ENCODE measurements at regions not wholly inside any gene's neighbourhood (a gene's known extent, or its start where the extent isn't known, plus 50 kb on each side); places are given as distances from the start of the nearest gene placed in this dataset.

DNA sequence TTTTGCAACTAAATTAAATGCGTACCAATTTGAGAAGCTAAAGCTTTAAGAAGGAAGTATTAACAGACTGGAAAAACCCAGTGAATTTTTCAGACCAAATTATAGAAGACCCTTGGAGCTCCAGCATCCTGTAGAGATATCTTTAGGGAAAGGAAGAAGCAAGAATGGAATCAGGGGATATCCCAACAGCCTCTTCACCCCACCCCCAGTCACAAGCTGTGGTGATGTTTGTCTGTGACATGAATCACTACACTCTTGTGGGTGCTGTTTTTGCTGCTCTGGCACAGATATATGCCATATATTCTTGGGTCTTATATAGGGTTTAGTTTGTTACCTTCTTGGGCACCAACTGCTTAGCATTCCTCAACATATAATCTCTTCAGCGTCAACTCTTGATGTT, 78.5 kb upstream of the BCL6 start:
- no peaks in the 10 kb centered on the region for H3K36me3 ChIP-seq (ENCODE audit: control insufficient read depth in 1 of 2, insufficient read depth in 2 of 2, low read length in 2 of 2)
- H3K79me2 ChIP-seq (ENCODE audit: insufficient read depth, low read length): no peaks in the 10 kb centered on the region
- ATAC-seq (no peak), DNase-seq (ENCODE audit: low read depth, low spot score) (no peak)
- H4K20me1 ChIP-seq (ENCODE audit: insufficient read depth): no peaks in the 10 kb centered on the region
- no peak overlapping the region for H3K4me3 ChIP-seq (replicated peaks in 1 of 2; ENCODE audit: low read depth in 1 of 2, low read length in 2 of 2)
- H3K9ac ChIP-seq (ENCODE audit: low read length): no peak overlapping the region
- POLR2A ChIA-PET: no interaction called here
- CTCF ChIA-PET: no interaction called here
- TF ChIP-seq ELF1 (IDR thresholded peaks at IDR 0.05; ENCODE audit: borderline replicate concordance, low read depth): no peak
- TF ChIP-seq SRF (IDR thresholded peaks at IDR 0.05; ENCODE audit: low read depth): no peak
- no peak for TF ChIP-seq ZFX (IDR thresholded peaks at IDR 0.05)
- TF ChIP-seq JUND (IDR thresholded peaks at IDR 0.05): no peak
- TF ChIP-seq, protein P1, sequence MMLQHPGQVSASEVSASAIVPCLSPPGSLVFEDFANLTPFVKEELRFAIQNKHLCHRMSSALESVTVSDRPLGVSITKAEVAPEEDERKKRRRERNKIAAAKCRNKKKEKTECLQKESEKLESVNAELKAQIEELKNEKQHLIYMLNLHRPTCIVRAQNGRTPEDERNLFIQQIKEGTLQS (IDR thresholded peaks at IDR 0.05): no peak
- TF ChIP-seq, protein P2, sequence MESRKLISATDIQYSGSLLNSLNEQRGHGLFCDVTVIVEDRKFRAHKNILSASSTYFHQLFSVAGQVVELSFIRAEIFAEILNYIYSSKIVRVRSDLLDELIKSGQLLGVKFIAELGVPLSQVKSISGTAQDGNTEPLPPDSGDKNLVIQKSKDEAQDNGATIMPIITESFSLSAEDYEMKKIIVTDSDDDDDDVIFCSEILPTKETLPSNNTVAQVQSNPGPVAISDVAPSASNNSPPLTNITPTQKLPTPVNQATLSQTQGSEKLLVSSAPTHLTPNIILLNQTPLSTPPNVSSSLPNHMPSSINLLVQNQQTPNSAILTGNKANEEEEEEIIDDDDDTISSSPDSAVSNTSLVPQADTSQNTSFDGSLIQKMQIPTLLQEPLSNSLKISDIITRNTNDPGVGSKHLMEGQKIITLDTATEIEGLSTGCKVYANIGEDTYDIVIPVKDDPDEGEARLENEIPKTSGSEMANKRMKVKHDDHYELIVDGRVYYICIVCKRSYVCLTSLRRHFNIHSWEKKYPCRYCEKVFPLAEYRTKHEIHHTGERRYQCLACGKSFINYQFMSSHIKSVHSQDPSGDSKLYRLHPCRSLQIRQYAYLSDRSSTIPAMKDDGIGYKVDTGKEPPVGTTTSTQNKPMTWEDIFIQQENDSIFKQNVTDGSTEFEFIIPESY (IDR thresholded peaks at IDR 0.05; ENCODE audit: extremely low read depth, insufficient replicate concordance, low read length): no peak
- TF ChIP-seq ZNF274 (IDR thresholded peaks at IDR 0.05; ENCODE audit: low read depth, low read length): no peak
- no peak for TF ChIP-seq TCF7L2 (IDR thresholded peaks at IDR 0.05; ENCODE audit: borderline replicate concordance, extremely low read depth, insufficient read depth, insufficient read length)
- no peak for TF ChIP-seq SP1 (IDR thresholded peaks at IDR 0.05; ENCODE audit: low read depth)
- no peak for TF ChIP-seq EZH2phosphoT487 (IDR thresholded peaks at IDR 0.05; ENCODE audit: borderline replicate concordance)
- no peak for TF ChIP-seq POLR2A (IDR thresholded peaks at IDR 0.05; ENCODE audit: borderline replicate concordance, extremely low read depth, insufficient read depth, insufficient read length)
- TF ChIP-seq REST (IDR thresholded peaks at IDR 0.05; ENCODE audit: low read depth): no peak
- no peak for TF ChIP-seq EGR1 (IDR thresholded peaks at IDR 0.05; ENCODE audit: low read depth)
- intact Hi-C loops (cut with micrococcal nuclease): no loop called here
- RAD21 ChIA-PET (ENCODE audit: low non-redundant PET in 1 of 2, low total read pairs in 2 of 2, uncharacterized antibody in 2 of 2, unreplicated experiment in 2 of 2): no interaction called here
- no peak overlapping the region for H3K27ac ChIP-seq (ENCODE audit: low read depth, low read length)
- no peaks in the 10 kb centered on the region for H3K9me3 ChIP-seq (ENCODE audit: control insufficient read depth in 1 of 2, insufficient read depth in 1 of 2, low read depth in 1 of 2, low read length in 2 of 2)
- H2AFZ ChIP-seq (ENCODE audit: low read depth, low read length, poor library complexity, severe bottlenecking): no peak overlapping the region
- H3K9me2 ChIP-seq (ENCODE audit: insufficient read depth): no peaks in the 10 kb centered on the region
- no peaks in the 10 kb centered on the region for H3K27me3 ChIP-seq (ENCODE audit: insufficient read depth, low read length)
- H3K4me2 ChIP-seq (ENCODE audit: low read length): no peak overlapping the region
- no TSS peak for BruUV-seq (replicated peaks)
- H3K4me1 ChIP-seq (ENCODE audit: control insufficient read depth in 1 of 2, insufficient read depth in 2 of 2, low read length in 2 of 2): no peaks in the 10 kb centered on the region

All from HCT116 (cell line).